HCT116 (cell line): ENCODE measurements at regions not wholly inside any gene's neighbourhood (a gene's known extent, or its start where the extent isn't known, plus 50 kb on each side); places are given as distances from the start of the nearest gene placed in this dataset.

Experiments
- ATAC-seq: fragments of 200-7000 bp; cut with Tn5 transposase; 2 replicates; pipeline ENCODE4 v1.9.1; 2020; ENCODE audit warnings: mild to moderate bottlenecking, moderate library complexity
- BruUV-seq: library from RNA; stranded (reverse); fragments of 400-500 nt; replicated peaks from 2 replicates; lab custom pipeline; 2021; lab: Mats Ljungman, UMichigan
- CTCF ChIA-PET: fragments of 300-600 bp; sonication (Branson Sonifier 250); formaldehyde crosslinking; loops from one replicate; lab custom pipeline; 2021; ENCODE audit warnings: antibody characterized with exemption; lab: Charles Lee
- POLR2A ChIA-PET: fragments of 300-600, 350-600 bp; sonication (Branson Sonifier 250); formaldehyde crosslinking; loops from one replicate; lab custom pipeline; 2021; ENCODE audit warnings: antibody characterized with exemption; lab: Charles Lee
- RAD21 ChIA-PET, 2 experiments: fragments of 300-600 bp; sonication (Branson Sonifier 250); formaldehyde crosslinking; loops; one replicate each; lab custom pipeline; 2023; ENCODE audit warnings: low total read pairs in 2 of 2; ENCODE audit not compliant: uncharacterized antibody in 2 of 2, unreplicated experiment in 2 of 2, low non-redundant PET in 1 of 2; lab: Charles Lee
- DNase-seq: peaks from one replicate; pipeline ENCODE4 v3.0.0-alpha.2; 2010; ENCODE audit warnings: low read depth, low spot score
- H2AFZ ChIP-seq: fragments of 200-600 bp; shearing (Covaris generic), sonication (generic); 2 replicates; pipeline ENCODE4 v1.6.1; 2017; ENCODE audit warnings: low read depth, mixed run types, mixed read lengths, antibody characterized with exemption, low read length; ENCODE audit not compliant: poor library complexity, severe bottlenecking
- H3K27ac ChIP-seq: 2 replicates; pipeline ENCODE4 v1.5.1; 2012; ENCODE audit warnings: low read depth, low read length
- H3K27me3 ChIP-seq: fragments of 200-600 bp; sonication (generic); 2 replicates; pipeline ENCODE4 v1.6.1; 2016; ENCODE audit warnings: mixed run types, low read length, mixed read lengths; ENCODE audit not compliant: insufficient read depth
- H3K36me3 ChIP-seq, 2 experiments: fragments of 200-500 bp in 1 of 2; fragments of 200-600 bp in 1 of 2; sonication (Bioruptor generic) in 1 of 2; sonication (generic) in 1 of 2; 2 replicates each; pipeline versions ENCODE4 v1.5.1 to v1.6.1; 2014 to 2016; ENCODE audit warnings: low read length in 2 of 2, inconsistent platforms in 1 of 2, mixed read lengths in 1 of 2, mixed run types in 1 of 2; ENCODE audit not compliant: insufficient read depth in 2 of 2, control insufficient read depth in 1 of 2
- H3K4me1 ChIP-seq, 2 experiments: fragments of 200-600 bp in 1 of 2; sonication (generic) in 1 of 2; 2 replicates each; pipeline versions ENCODE4 v1.5.1 to v1.6.1; 2012 to 2017; ENCODE audit warnings: low read length in 2 of 2, inconsistent platforms in 1 of 2, mild to moderate bottlenecking in 1 of 2, mixed read lengths in 1 of 2, mixed run types in 1 of 2, moderate library complexity in 1 of 2; ENCODE audit not compliant: insufficient read depth in 2 of 2, control insufficient read depth in 1 of 2
- H3K4me2 ChIP-seq: fragments of 200-600 bp; sonication (generic); 2 replicates; pipeline ENCODE4 v1.6.1; 2017; ENCODE audit warnings: mixed run types, low read length, mixed read lengths
- H3K4me3 ChIP-seq, 2 experiments: fragments of 200-600 bp in 1 of 2; sonication (generic) in 1 of 2; replicated peaks in 1 of 2; 2 replicates each; pipeline ENCODE4 v1.5.1; 2011 to 2016; ENCODE audit warnings: low read length in 2 of 2, control low read depth in 1 of 2, low read depth in 1 of 2, mild to moderate bottlenecking in 1 of 2, mixed read lengths in 1 of 2, mixed run types in 1 of 2
- H3K79me2 ChIP-seq: fragments of 200-600 bp; sonication (generic); 2 replicates; pipeline ENCODE4 v1.6.1; 2017; ENCODE audit warnings: mild to moderate bottlenecking, mixed run types, low read length, moderate library complexity, mixed read lengths; ENCODE audit not compliant: insufficient read depth
- H3K9ac ChIP-seq: fragments of 200-600 bp; sonication (generic); 2 replicates; pipeline ENCODE4 v1.6.1; 2016; ENCODE audit warnings: low read length, mixed read lengths
- H3K9me2 ChIP-seq: fragments of 200-600 bp; sonication (generic), shearing (Covaris generic); 2 replicates; pipeline ENCODE4 v1.6.1; 2017; ENCODE audit warnings: mixed run types, mild to moderate bottlenecking, moderate library complexity; ENCODE audit not compliant: insufficient read depth
- H3K9me3 ChIP-seq, 2 experiments: fragments of 200-500 bp in 1 of 2; fragments of 200-600 bp in 1 of 2; sonication (Bioruptor generic) in 1 of 2; sonication (generic) in 1 of 2; 2 replicates each; pipeline ENCODE4 v1.6.1; 2014 to 2017; ENCODE audit warnings: low read length in 2 of 2, mixed read lengths in 2 of 2, inconsistent platforms in 1 of 2, low read depth in 1 of 2, mild to moderate bottlenecking in 1 of 2, mixed run types in 1 of 2, moderate library complexity in 1 of 2; ENCODE audit not compliant: control insufficient read depth in 1 of 2, insufficient read depth in 1 of 2
- H4K20me1 ChIP-seq: fragments of 200-600 bp; sonication (generic), shearing (Covaris generic); 2 replicates; pipeline ENCODE4 v1.6.1; 2017; ENCODE audit warnings: mixed run types, mild to moderate bottlenecking, moderate library complexity; ENCODE audit not compliant: insufficient read depth
- ATF3 ChIP-seq: IDR thresholded peaks from 2 replicates; pipeline ENCODE4 v1.6.1; 2012
- CBX3 ChIP-seq: IDR thresholded peaks from 2 replicates; pipeline ENCODE4 v1.6.1; 2012; ENCODE audit warnings: low read depth
- CEBPB ChIP-seq: IDR thresholded peaks from 2 replicates; pipeline ENCODE4 v1.6.1; 2012; ENCODE audit warnings: low read depth
- EGR1 ChIP-seq: IDR thresholded peaks from 2 replicates; pipeline ENCODE4 v1.6.1; 2012; ENCODE audit warnings: low read depth
- ELF1 ChIP-seq: IDR thresholded peaks from 2 replicates; pipeline ENCODE4 v1.6.1; 2012; ENCODE audit warnings: low read depth, borderline replicate concordance
- EZH2 ChIP-seq: fragments of 200-600 bp; sonication (generic); IDR thresholded peaks from 2 replicates; pipeline ENCODE4 v1.6.1; 2017; ENCODE audit warnings: antibody characterized with exemption, mixed run types
- FOSL1 ChIP-seq: IDR thresholded peaks from 2 replicates; pipeline ENCODE4 v1.6.1; 2012; ENCODE audit warnings: low read depth
- JUND ChIP-seq: IDR thresholded peaks from 2 replicates; pipeline ENCODE4 v1.6.1; 2012
- MAX ChIP-seq: IDR thresholded peaks from 2 replicates; pipeline ENCODE4 v1.6.1; 2012
- POLR2A ChIP-seq: IDR thresholded peaks from 2 replicates; pipeline ENCODE4 v1.7.0; 2011; ENCODE audit warnings: borderline replicate concordance; ENCODE audit not compliant: insufficient read depth, insufficient read length; ENCODE audit errors: extremely low read depth
- POLR2AphosphoS5 ChIP-seq: IDR thresholded peaks from 2 replicates; pipeline ENCODE4 v1.6.1; 2011; ENCODE audit warnings: mild to moderate bottlenecking, low read depth, low read length, moderate library complexity
- RAD21 ChIP-seq: IDR thresholded peaks from 2 replicates; pipeline ENCODE4 v1.6.1; 2012; ENCODE audit warnings: low read depth, mild to moderate bottlenecking
- SP1 ChIP-seq: IDR thresholded peaks from 2 replicates; pipeline ENCODE4 v1.6.1; 2012; ENCODE audit warnings: low read depth
- SRF ChIP-seq: IDR thresholded peaks from 2 replicates; pipeline ENCODE4 v1.6.1; 2012; ENCODE audit warnings: low read depth
- TCF7L2 ChIP-seq: IDR thresholded peaks from 2 replicates; pipeline ENCODE4 v1.7.0; 2011; ENCODE audit warnings: borderline replicate concordance, inconsistent platforms; ENCODE audit not compliant: insufficient read depth, insufficient read length; ENCODE audit errors: extremely low read depth
- YY1 ChIP-seq: IDR thresholded peaks from 2 replicates; pipeline ENCODE4 v1.6.1; 2011; ENCODE audit warnings: low read length, low read depth, moderate library complexity, mild to moderate bottlenecking; ENCODE audit not compliant: insufficient replicate concordance; ENCODE audit errors: extremely low read depth
- ZBTB33 ChIP-seq: IDR thresholded peaks from 2 replicates; pipeline ENCODE4 v1.6.1; 2011; ENCODE audit warnings: mild to moderate bottlenecking, low read length, moderate library complexity; ENCODE audit not compliant: insufficient replicate concordance; ENCODE audit errors: extremely low read depth
- ZNF274 ChIP-seq: fragments of 200-500 bp; sonication (Bioruptor generic); IDR thresholded peaks from 2 replicates; pipeline ENCODE4 v1.6.1; 2014; ENCODE audit warnings: mild to moderate bottlenecking, low read depth, low read length, inconsistent platforms
- intact Hi-C: fragments of 100-400 bp; cut with micrococcal nuclease; formaldehyde crosslinking; loops from 2 replicates; pipeline ENCODE4 v1.10.0; 2022
- TF ChIP-seq, protein P1 (sequence below), 3 experiments: fragments of 200-600 bp in 1 of 3; sonication (generic) in 1 of 3; IDR thresholded peaks in 2 of 3; conservative IDR thresholded peaks in 1 of 3; 2 replicates each; pipeline ENCODE4 v1.5.1; 2012 to 2017; ENCODE audit warnings: low read depth in 2 of 3, low read length in 2 of 3, antibody characterized with exemption in 1 of 3, borderline replicate concordance in 1 of 3, control low read depth in 1 of 3, mild to moderate bottlenecking in 1 of 3, mixed read lengths in 1 of 3, mixed run types in 1 of 3, moderate library complexity in 1 of 3; ENCODE audit not compliant: insufficient read depth in 1 of 3

GRCh38 chr4:162498168-162498567 is 334.4 kb upstream of the FSTL5 start:
- Histone ChIP-seq H3K4me3 (no peak overlapping the region), H3K4me1 (no peaks in the 10 kb centered on the region), H2AFZ (peak overlapping the region; percentile 81), H3K27ac (no peak overlapping the region), H3K79me2 (no peaks in the 10 kb centered on the region), H3K4me2 (no peak overlapping the region), H3K9ac (no peak overlapping the region), H3K27me3 (no peaks in the 10 kb centered on the region), H3K9me3 (no peaks in the 10 kb centered on the region), H4K20me1 (no peaks in the 10 kb centered on the region), H3K36me3 (no peaks in the 10 kb centered on the region), H3K9me2 (no peaks in the 10 kb centered on the region)
- ChIA-PET RAD21 (interaction anchor here in 1 of 2 experiments (2.0 kb wide), 1 partner anchor 540 kb away, joined by 4 read pairs; no protein-coding TSS in a partner anchor), CTCF (interaction anchor here (1.0 to 5.3 kb wide), 7 partner anchors 13 to 1052 kb away, joined by 3 to 21 read pairs (median 4); no protein-coding TSS in a partner anchor), POLR2A (no interaction called here)
- TF ChIP-seq ZBTB33: no peak
- no peak for TF ChIP-seq SP1
- TF ChIP-seq MAX: no peak
- no peak for TF ChIP-seq POLR2A
- no peak for TF ChIP-seq RAD21
- no peak for TF ChIP-seq CEBPB
- no peak for TF ChIP-seq JUND
- TF ChIP-seq TCF7L2: no peak
- TF ChIP-seq FOSL1: no peak
- no peak for TF ChIP-seq SRF
- TF ChIP-seq EGR1: no peak
- no peak for TF ChIP-seq CBX3
- TF ChIP-seq, protein P1, sequence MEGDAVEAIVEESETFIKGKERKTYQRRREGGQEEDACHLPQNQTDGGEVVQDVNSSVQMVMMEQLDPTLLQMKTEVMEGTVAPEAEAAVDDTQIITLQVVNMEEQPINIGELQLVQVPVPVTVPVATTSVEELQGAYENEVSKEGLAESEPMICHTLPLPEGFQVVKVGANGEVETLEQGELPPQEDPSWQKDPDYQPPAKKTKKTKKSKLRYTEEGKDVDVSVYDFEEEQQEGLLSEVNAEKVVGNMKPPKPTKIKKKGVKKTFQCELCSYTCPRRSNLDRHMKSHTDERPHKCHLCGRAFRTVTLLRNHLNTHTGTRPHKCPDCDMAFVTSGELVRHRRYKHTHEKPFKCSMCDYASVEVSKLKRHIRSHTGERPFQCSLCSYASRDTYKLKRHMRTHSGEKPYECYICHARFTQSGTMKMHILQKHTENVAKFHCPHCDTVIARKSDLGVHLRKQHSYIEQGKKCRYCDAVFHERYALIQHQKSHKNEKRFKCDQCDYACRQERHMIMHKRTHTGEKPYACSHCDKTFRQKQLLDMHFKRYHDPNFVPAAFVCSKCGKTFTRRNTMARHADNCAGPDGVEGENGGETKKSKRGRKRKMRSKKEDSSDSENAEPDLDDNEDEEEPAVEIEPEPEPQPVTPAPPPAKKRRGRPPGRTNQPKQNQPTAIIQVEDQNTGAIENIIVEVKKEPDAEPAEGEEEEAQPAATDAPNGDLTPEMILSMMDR (IDR thresholded peaks at IDR 0.05 in 2 of 3, conservative IDR thresholded peaks at IDR 0.05 in 1 of 3; ENCODE audit: borderline replicate concordance in 1 of 3, insufficient read depth in 1 of 3, low read depth in 2 of 3, low read length in 2 of 3): no peak
- TF ChIP-seq POLR2AphosphoS5: no peak
- TF ChIP-seq ATF3: no peak
- TF ChIP-seq ZNF274: no peak
- no peak for TF ChIP-seq YY1
- no peak for TF ChIP-seq ELF1
- TF ChIP-seq EZH2: no peak
- BruUV-seq: no TSS peak
- no peak for DNase-seq
- intact Hi-C loops: loop anchor here (5.0 kb wide), 1 partner anchor 834 kb away; the partner anchor contains the start of gene NPY1R
- ATAC-seq: no peak
